Kasumi-1 (cell line): ENCODE measurements at regions not wholly inside any gene's neighbourhood (a gene's known extent, or its start where the extent isn't known, plus 50 kb on each side); places are given as distances from the start of the nearest gene placed in this dataset.
A peak's percentile ranks its signal among the peaks of the same experiment; 100 is the strongest.

Source experiments
- DNase-seq, 2 experiments: peaks; one replicate each; lab custom pipeline; 2025; lab: John Stamatoyannopoulos, UW

DNA sequence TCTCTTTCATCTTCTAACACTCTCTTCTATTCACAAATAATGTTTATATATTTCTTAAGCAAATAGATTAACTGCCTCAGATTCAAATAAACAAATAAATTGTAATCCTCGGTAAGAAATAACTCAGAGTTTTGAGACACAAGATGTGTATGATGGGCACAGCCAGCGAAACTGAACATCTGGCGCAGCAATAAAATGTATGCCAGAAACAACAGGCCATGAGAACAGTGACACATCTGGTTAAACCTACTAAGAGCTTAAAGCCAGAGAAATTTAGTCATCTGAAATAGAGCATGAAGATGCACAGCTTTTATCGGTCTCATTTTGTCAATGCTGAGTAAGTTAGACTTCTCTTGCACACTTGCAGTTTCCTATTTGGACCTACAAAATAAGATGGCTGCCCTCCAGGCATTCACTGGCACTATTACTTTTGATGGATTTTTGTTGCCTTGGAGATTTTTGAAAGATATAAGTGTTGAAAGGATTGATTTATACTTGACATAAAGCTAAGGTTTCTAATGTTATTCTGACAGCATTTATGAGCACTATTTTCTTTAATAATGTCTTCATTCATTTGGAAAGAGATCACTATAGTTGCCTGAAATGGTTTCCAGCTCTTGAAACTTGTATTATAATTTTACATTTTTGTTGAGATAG is 1444.0 kb downstream of the PCDH18 start:
- DNase-seq: no peak

DNA sequence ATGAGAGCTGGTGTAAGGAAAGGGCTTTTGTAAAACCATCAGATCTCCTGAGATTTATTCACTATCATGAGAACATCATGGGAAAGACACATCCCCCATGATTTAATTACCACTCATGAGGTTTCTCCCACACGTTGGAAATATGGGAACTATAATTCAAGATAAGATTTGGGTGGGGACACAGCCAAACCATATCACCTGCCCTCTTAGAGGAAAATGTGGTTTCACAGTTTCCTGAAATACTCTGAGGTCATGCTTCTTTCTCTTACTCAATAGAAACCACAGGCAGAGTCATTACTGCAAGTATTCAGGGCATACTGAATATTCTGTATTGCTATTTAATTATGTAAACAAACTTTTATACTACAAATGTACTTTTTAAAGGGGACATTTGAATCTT is 1453.3 kb downstream of the PCDH18 start:
- peak; percentile 38 to 45 for DNase-seq

DNA sequence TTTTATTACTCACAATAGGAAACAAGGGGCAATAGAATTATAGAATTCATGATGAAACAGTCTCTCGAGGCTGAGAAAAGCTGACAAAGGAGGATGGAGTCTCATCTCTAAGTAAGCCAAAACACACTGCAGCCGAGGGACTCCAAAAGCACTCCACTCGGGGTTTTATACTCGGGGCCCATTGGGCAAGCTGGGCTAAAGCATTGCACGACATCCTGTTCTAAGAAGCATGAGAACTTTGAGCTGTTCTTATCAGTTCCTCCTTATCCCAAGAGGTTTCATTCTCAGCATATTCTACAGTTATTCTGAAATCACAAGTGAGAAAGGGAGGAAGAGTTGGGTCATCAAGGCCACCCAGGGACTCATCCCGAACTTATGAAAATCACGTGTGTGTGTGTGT is 1475.5 kb downstream of the PCDH18 start:
- DNase-seq: no peak

DNA sequence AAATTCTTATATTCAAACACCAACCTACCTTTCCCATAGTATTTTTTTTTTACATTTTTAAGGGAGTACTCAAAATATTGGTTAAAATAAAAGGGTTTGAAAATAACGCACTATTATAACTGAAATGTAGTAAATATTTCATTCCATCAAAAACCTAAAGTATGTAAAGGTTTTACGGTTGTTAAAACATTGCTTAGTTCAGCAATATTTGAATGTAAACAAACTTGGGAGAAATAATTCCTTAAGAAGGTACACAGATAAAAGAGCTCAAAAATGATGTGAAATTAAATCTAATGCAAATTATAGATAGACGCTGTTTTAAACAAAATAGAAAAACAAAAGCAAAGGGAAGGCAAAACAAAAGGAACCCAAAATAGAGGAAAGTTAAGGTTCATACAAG is 1476.9 kb downstream of the PCDH18 start:
- no peak for DNase-seq

DNA sequence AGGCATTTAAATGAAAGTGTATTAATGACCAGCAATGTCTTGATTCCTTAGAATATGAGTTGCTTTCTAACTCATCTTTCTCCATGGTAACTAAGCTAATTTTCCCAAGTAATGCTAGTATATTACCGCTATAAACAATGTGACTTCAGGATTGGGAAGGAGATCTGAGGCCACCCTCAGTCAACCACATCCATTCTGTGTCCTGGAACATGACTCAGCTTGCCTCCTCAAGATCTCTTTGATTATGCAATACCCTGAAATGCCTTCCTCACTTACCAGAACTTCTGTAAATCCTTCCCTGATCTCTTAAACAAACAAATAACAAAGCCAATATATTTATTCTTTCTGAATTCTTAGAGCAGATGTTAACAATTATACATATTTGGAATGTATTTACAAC is 1495.5 kb downstream of the PCDH18 start:
- DNase-seq: peak; percentile 44 to 62

DNA sequence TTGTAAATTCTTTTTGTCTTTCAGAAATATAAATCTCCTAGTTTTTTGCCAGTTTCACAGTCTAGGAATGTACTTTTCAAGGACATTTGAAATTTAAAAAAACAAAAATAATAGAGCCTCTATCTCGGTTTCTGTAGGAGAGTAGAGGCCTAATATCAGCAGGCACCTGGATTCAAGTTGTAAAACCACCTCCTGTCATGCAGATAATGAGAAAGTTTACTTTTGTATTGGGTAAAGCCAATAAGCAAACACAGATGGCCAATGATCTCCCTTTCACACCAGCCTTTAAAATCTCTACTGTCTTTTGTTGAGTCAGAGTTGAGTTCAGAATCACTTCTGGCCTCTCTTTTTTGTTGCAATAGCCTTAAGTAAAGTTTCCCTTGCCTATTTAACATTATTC is 1499.9 kb downstream of the PCDH18 start:
- no peak for DNase-seq

DNA sequence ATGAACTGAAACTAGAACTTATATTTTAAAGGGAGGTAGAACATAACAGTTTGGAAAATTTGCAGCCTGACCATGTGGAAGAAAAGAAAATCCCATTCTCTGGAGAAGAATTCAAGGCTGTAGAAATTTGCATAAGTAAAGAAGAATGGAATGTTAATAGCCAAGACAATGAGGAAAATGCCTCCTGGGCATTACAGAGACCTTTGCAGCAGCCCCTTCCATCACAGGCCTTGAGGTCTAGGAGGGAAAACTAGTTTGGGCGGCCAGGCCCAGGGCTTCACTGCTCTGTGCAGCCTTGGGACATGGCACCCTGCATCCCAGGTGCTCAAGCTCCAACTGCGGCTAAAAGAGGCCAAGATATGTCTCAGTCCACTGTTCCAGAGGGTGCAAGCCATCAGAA is 1506.8 kb downstream of the PCDH18 start:
- no peak for DNase-seq

DNA sequence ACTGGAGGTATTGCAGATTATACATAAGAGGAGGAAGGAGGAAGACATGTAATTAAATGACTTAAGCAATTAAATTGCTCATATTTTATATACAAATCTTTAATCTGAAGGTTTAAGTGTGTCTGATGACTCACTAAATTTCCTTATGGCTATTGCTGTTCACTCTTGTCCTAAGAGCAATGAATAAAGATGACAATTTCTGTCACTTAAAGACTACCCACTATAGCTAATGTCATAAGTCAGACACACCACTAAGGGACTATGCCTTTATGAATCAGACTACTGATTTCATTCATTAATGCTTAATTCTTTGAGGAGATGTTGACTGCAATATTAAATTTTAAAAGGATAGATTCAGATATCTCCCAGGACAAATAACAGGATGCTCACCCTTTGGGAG is 1514.7 kb downstream of the PCDH18 start:
- no peak for DNase-seq

DNA sequence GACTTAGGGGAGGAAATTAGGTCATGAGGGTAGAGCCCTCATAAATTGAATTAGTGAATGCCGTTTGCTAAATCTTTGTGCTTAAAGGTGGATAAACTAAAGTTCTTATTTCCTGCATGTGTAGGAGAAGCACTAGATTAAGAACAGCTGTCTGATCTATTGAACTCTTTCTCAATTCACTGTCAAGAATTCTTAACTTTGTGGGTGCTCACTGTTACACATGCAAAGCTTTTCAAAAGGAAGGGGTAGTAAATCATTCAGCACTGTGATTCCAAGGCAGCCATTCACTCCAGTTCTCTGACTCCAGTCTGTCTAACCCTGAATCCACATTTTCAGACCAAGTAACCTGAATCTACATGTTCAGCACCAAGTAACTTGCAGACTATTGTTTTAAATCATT is 1520.1 kb downstream of the PCDH18 start:
- no peak for DNase-seq

DNA sequence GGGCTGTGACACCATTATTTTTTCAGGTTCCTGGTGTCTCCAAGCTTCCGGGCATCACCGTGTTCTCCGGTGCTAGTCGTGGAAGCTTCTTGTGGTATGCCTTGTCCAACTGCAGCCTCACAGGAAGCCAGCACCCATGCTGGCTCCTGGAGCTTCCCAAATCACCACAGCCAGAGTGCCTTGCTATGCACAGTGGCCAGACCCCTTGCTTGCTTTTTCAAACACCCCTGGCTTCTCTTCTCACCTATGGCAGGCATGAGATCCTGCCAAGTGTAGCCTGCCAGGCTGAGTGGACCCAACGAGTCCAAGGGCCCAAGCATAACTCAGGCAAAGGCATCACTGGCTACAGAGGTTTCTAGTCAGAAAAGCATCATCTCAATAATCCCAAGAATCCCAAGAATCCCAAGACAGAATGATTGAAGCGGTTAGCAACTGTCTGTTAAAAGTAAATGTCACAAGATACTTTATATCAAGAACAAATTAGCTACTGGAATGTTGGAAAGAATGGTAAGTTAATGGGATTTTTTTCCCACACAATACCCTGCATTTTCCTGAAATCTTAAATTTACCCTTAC is 1522.9 kb downstream of the PCDH18 start:
- DNase-seq: no peak

DNA sequence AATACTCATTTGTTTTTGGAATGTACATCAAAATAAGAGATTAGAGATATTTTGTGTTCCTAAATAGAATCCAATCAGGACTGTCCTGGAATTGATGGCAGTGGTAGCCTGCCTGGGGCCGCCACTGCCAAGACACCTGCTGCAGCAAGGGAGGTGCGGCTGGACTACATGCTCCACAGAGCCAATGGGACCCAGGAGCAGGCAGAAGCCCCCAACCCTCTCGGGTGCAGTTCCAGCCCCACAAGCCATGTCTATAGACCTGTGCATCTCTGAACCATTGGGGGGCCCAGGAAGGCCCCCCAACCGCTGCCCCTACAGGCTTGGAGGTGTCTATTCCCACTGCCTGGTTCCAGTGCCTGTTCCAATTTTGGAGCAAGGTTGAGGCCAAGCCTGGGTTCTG is 1524.3 kb downstream of the PCDH18 start:
- DNase-seq: no peak

DNA sequence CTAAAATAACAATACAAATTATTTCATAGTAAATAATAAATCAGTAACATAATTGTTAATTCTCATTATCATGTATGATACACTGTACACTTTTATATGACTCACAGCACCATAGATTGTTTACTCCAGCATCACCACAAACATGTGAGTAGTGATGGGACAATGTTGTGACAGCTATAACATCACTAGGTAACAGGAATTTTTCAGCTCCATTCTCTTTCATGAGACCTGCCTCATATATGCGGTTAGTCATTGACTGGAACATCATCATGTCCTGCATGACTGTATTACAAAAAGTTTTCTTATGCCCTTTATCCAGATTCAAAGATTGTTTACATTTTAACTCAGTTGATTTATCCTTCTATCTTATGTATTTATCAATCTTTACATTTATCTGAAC is 1530.0 kb downstream of the PCDH18 start:
- no peak for DNase-seq

DNA sequence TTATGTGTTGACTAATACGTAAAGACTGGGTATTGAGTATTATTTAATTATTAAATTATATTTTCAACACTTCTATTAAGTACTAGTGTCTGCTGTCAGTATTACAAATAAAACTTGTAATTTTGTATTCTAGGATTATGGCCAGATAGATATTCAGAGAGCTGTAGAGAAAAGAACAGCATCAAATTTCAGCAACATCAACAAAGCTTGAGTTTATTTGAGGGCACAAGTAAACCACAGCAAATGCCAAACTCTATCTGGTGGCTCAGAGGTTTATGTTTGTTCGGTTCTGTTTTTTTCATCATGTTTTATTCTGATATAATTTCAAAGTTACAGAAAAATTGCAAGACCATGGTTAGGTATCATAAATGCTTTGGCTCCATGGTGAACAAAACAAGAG is 1530.5 kb downstream of the PCDH18 start:
- DNase-seq: no peak

DNA sequence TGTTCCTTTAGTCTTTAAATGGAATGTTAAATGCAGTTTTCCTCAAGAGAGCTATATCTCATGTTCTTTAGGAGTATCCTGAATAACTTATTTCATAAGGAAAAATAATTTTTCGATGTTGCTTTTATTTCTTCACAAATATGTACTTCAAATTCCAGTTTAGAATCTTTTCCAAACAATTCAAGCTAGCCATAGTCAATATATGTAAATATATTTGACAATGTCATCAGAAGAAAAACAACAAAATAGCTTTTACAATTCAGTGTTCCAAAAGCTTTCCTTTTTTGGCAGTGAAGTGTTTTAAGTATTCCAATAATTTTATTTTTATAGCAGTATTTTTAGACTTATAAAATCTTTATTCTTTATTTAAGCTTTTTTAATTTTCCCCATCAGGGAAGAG is 1532.0 kb downstream of the PCDH18 start:
- no peak for DNase-seq

DNA sequence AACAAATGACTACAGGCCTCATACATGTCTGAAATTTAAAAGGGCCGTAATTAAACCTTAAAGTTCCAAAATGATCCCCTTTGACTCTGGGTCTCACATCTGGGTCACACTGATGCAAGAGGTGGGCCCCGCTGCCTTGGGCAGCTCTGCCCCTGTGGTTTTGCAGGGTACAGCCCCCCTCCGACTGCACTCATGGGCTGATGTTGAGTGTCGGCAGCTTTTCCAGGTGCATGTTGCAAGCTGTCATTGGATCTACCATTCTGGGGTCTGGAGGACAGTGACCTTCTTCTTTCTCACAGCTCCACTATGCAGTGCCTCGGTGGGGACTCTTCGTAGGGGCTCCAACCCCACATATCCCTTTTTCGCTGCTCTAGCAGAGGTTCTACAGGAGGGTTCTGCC is 1537.9 kb downstream of the PCDH18 start:
- DNase-seq: no peak

DNA sequence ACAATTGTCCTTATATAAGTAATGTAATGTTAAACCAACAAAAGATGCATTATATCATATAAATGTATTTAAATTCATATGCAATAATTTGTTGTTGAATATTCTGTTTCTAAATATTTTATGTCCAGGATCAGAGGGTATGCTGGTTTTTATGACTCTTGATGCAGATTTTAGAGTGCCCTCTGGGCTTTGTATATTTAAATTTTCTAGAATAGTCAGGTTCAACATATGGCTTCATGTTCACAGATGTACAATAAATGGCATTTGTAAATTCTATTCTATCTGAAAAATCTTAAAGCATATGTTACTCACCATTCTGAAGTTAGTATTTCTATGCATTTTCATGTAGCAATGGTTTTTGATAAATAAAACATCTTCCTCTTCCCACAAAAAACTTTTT is 1555.4 kb downstream of the PCDH18 start:
- DNase-seq: no peak

DNA sequence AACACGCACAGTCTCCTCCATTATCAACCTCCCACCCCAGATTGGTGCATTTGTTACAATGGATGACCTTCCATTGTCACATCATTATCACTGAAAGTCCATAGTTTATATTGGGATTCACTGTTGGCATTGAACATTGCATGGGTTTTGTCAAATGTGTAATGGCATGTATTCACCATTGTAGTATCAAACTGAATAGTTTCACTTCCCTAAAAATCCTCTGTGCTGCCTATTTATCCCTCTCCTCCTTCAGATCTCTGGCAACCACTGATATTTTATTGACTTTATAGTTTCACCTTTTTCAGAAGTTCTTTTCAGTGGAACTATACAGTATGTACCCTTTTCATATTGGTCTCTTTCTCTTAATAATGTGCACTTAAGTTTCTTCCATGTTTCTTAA is 1565.4 kb downstream of the PCDH18 start:
- DNase-seq: no peak

DNA sequence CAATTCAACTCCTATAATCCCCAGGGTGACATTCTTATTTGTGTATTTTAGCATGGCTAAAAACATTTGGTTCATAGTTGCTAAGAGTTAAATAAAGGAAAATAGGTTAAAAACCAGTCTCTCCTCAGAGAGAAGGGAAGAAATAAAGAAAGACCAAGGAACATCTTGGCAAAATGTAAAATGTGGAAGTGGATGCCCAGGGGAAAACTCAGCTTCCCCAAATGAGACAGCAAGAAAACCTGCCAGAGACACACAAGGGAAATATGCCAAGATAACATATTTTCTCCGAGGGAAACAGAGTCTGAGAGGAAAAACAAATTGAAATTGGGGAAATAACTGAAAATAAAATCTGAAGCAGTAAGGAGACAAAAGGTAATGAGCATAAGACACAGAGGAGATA is 1569.3 kb downstream of the PCDH18 start:
- DNase-seq: no peak

DNA sequence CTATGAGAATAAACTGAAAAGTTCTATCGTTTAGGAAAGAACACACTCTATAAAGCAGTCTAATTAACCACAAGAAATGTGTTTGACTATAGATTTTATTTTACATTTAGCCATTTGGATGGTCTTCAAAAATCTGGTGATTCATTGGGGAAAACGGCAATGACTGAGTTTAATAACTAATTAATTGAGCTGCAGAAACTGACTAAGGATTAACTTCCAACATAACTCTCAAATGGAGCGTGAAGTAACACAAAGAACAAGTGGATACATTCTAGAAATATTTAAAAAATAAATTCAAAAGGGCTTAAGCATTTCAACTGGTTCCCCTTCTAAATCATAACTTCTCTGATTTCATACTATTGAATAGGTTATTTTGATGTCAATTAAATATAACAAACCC is 1582.4 kb downstream of the PCDH18 start:
- DNase-seq: no peak

DNA sequence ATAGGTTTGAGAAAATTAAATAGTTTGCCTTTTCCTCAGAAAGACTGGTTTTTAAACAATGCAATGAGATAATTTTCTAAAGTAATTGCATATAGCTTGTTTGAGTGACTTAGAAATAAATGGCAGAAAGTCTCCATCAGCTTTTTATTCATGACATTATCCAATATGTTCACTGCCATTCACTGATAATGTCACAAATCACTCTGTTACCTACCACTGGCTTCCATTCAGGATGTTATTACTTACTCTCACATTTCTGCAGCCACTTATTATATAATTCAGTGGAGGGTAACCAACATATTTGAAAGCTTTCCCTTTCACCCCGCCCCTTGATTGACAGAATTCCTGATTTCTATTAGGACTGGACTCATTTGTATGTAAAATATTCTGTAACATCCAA is 1583.5 kb downstream of the PCDH18 start:
- no peak for DNase-seq

DNA sequence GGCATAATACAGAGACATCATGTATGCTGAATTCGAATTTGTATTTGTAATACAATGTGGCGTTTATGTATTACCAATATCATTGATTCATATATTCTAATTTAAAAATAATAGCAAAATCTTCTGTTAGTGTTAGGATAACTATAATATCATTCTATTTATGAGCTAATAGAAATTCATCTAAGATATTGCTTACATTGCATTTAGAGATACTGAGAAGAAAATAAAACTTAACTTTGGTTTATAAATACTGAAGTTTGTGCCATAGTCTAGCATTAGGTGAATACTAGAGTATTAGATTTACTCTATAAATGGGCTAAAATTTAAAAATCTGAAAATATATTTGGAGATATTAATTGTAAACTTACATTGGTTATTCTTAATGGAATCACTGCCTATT is 1590.6 kb downstream of the PCDH18 start:
- no peak for DNase-seq

DNA sequence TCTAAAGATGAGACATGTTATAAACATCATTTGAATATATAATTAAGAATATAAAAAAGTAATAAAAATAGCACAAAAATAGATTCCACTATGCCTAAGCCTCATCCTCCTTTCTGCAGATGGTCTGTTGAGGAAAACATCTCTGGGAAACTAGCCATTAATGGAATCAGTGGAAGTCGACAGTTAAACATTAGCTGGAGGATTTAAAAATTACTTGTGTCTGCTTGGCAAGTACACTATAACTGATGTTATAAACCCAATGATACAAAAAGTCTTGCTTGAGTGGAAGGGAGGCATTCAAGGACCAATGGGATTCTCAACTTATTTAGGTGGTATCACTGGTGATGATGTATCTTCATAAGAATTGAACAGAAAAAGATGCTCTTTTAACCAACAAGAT is 1598.3 kb downstream of the PCDH18 start:
- DNase-seq: no peak

DNA sequence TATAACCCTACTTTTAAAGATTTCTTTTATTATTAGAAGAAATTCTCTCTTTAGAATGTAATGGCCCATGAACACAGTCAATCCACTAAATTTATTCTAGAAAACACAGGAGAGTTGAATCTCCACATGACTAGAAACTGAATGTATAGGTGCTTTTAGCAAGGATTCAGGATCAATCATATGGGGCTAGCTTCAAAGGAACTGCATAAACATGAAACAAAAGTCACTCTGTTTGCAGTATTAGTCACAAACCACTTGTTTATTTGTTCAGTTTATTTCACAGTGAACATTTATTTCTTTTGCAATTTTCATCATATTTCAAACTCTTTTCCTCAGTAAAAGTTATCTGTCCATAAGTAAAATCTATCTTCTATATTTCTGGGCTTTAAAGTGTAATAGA is 1604.6 kb downstream of the PCDH18 start:
- DNase-seq: no peak

DNA sequence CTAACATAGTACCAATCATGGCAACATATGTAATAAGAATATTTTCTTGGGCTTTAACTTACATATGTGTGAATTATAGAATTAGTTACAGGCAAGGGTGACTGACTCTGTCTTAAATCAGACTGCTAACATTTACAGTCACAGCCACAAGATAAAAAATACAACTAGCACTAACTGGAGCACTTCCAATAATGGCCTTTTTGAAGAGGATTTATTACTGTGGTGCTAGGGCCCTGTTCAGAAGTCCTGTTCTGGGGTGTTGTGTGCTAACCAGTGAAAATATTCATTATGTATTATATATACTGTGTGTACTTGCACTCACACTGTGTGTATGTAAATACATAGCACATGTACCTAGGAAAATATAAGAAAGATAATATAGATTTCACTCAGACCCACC is 1611.2 kb downstream of the PCDH18 start:
- DNase-seq: no peak
